ENCODE measurements at regions not wholly inside any gene's neighbourhood (a gene's known extent, or its start where the extent isn't known, plus 50 kb on each side); places are given as distances from the start of the nearest gene placed in this dataset.

- no peak for DNase-seq
Measured at GRCh38 chr2:126831234-126832005, 67.3 kb upstream of the TEX51 start.

GRCh38 chr2:126832014-126832413 is 66.7 kb upstream of the TEX51 start:
- DNase-seq = no peak

GRCh38 chr2:126832757-126833156 is 65.9 kb upstream of the TEX51 start:
- DNase-seq = no peak

GRCh38 chr2:126834006-126834659 is 64.6 kb upstream of the TEX51 start:
- DNase-seq = no peak

- DNase-seq = no peak
Measured at GRCh38 chr2:126835261-126835660, 63.4 kb upstream of the TEX51 start.

- no peak for DNase-seq
Measured at GRCh38 chr2:126835831-126836230, 62.9 kb upstream of the TEX51 start.

GRCh38 chr2:126836761-126837679 is 61.7 kb upstream of the TEX51 start:
- no peak for DNase-seq

- no peak for DNase-seq
Measured at GRCh38 chr2:126837966-126838715, 60.5 kb upstream of the TEX51 start.

GRCh38 chr2:126838716-126838985 is 60.0 kb upstream of the TEX51 start:
- no peak for DNase-seq

GRCh38 chr2:126839796-126840195 is 58.9 kb upstream of the TEX51 start:
- no peak for DNase-seq

GRCh38 chr2:126843081-126843480 is 55.6 kb upstream of the TEX51 start:
- no peak for DNase-seq

GRCh38 chr2:126846241-126846640 is 52.4 kb upstream of the TEX51 start:
- DNase-seq = no peak
